ENCODE measurements at regions not wholly inside any gene's neighbourhood (a gene's known extent, or its start where the extent isn't known, plus 50 kb on each side); places are given as distances from the start of the nearest gene placed in this dataset.
"Not testable (repeated sequence)": the region's sequence is repeated elsewhere in the genome, so short reads cannot be mapped to it uniquely, and the experiment has no call there.

- H3K79me2 ChIP-seq (ENCODE audit: insufficient read depth, low read length) = no peaks in the 10 kb centered on the region
- H3K9ac ChIP-seq (ENCODE audit: low read depth, low read length, poor library complexity, severe bottlenecking) = no peak overlapping the region
- H3F3A ChIP-seq (ENCODE audit: low read depth) = no peaks in the 10 kb centered on the region
- no peaks in the 10 kb centered on the region for H3K4me1 ChIP-seq (ENCODE audit: insufficient read depth, low read length, poor library complexity, severe bottlenecking)
- no peaks in the 10 kb centered on the region for H3K9me2 ChIP-seq (replicated peaks; ENCODE audit: low read depth, low read length)
- H3K36me3 ChIP-seq (ENCODE audit: insufficient read depth, low read length) = no peaks in the 10 kb centered on the region
- H2AFZ ChIP-seq (ENCODE audit: low read length) = no peak overlapping the region
- no peaks in the 10 kb centered on the region for H3K9me3 ChIP-seq (ENCODE audit: insufficient read depth, low read depth, low read length)
- H3K27me3 ChIP-seq (ENCODE audit: insufficient read depth, low read length, poor library complexity, severe bottlenecking) = no peaks in the 10 kb centered on the region
- H3K4me3 ChIP-seq (ENCODE audit: low read length, poor library complexity, severe bottlenecking) = no peak overlapping the region
- H3K4me2 ChIP-seq (ENCODE audit: low read depth, low read length, poor library complexity, severe bottlenecking) = no peak overlapping the region
- no peak for TF ChIP-seq EZH2phosphoT487 (IDR thresholded peaks at IDR 0.05; ENCODE audit: borderline replicate concordance)
- no peak for TF ChIP-seq CTCF (conservative IDR thresholded peaks at IDR 0.05; ENCODE audit: low read length)
- H4K20me1 ChIP-seq (ENCODE audit: insufficient read depth, low read length, poor library complexity, severe bottlenecking) = no peaks in the 10 kb centered on the region
Measured at GRCh38 chr2:7440977-7441376, 523.8 kb downstream of the RNF144A start.

GRCh38 chr2:7441841-7442240 is 524.6 kb downstream of the RNF144A start:
- H3K9ac ChIP-seq (ENCODE audit: low read depth, low read length, poor library complexity, severe bottlenecking); H3K9me2 ChIP-seq (replicated peaks; ENCODE audit: low read depth, low read length); H3K4me3 ChIP-seq (ENCODE audit: low read length, poor library complexity, severe bottlenecking); H3K27me3 ChIP-seq (ENCODE audit: insufficient read depth, low read length, poor library complexity, severe bottlenecking); H3K4me1 ChIP-seq (ENCODE audit: insufficient read depth, low read length, poor library complexity, severe bottlenecking); H3K79me2 ChIP-seq (ENCODE audit: insufficient read depth, low read length); H2AFZ ChIP-seq (ENCODE audit: low read length); H3K36me3 ChIP-seq (ENCODE audit: insufficient read depth, low read length); H3K9me3 ChIP-seq (ENCODE audit: insufficient read depth, low read depth, low read length); H3K4me2 ChIP-seq (ENCODE audit: low read depth, low read length, poor library complexity, severe bottlenecking); H4K20me1 ChIP-seq (ENCODE audit: insufficient read depth, low read length, poor library complexity, severe bottlenecking); H3F3A ChIP-seq (ENCODE audit: low read depth): not testable (repeated sequence)

- Histone ChIP-seq H3K9me3 (ENCODE audit: insufficient read depth, low read depth, low read length) (no peaks in the 10 kb centered on the region), H3K9ac (ENCODE audit: low read depth, low read length, poor library complexity, severe bottlenecking) (no peak overlapping the region)
Measured at GRCh38 chr2:7444626-7445025, 527.4 kb downstream of the RNF144A start.

More at GRCh38 chr2:7444626-7445025, 527.4 kb downstream of the RNF144A start:
- H3K79me2 ChIP-seq (ENCODE audit: insufficient read depth, low read length) = no peaks in the 10 kb centered on the region
- H2AFZ ChIP-seq (ENCODE audit: low read length) = no peak overlapping the region
- H4K20me1 ChIP-seq (ENCODE audit: insufficient read depth, low read length, poor library complexity, severe bottlenecking) = no peaks in the 10 kb centered on the region
- no peak overlapping the region for H3K4me2 ChIP-seq (ENCODE audit: low read depth, low read length, poor library complexity, severe bottlenecking)
- H3F3A ChIP-seq (ENCODE audit: low read depth) = no peaks in the 10 kb centered on the region
- H3K4me3 ChIP-seq (ENCODE audit: low read length, poor library complexity, severe bottlenecking) = no peak overlapping the region
- TF ChIP-seq EZH2phosphoT487 (IDR thresholded peaks at IDR 0.05; ENCODE audit: borderline replicate concordance) (no peak), CTCF (conservative IDR thresholded peaks at IDR 0.05; ENCODE audit: low read length) (no peak)
- no peaks in the 10 kb centered on the region for H3K9me2 ChIP-seq (replicated peaks; ENCODE audit: low read depth, low read length)
- no peaks in the 10 kb centered on the region for H3K4me1 ChIP-seq (ENCODE audit: insufficient read depth, low read length, poor library complexity, severe bottlenecking)
- no peaks in the 10 kb centered on the region for H3K27me3 ChIP-seq (ENCODE audit: insufficient read depth, low read length, poor library complexity, severe bottlenecking)
- H3K36me3 ChIP-seq (ENCODE audit: insufficient read depth, low read length) = no peaks in the 10 kb centered on the region

Data from Loucy (cell line).